GM12892 (cell line): ENCODE measurements at regions not wholly inside any gene's neighbourhood (a gene's known extent, or its start where the extent isn't known, plus 50 kb on each side); places are given as distances from the start of the nearest gene placed in this dataset.

Source experiments
- POLR2A ChIP-seq: IDR thresholded peaks from 2 replicates; pipeline ENCODE4 v1.6.1; 2011; ENCODE audit warnings: low read depth, low read length, control low read depth
- POLR2AphosphoS5 ChIP-seq: IDR thresholded peaks from 2 replicates; pipeline ENCODE4 v1.6.1; 2011; ENCODE audit warnings: low read depth, low read length, control low read depth
- TAF1 ChIP-seq: IDR thresholded peaks from 2 replicates; pipeline ENCODE4 v1.6.1; 2011; ENCODE audit warnings: low read depth, mild to moderate bottlenecking, control low read depth, low read length, borderline replicate concordance

GRCh38 chr6:144474290-144474689 is 189.2 kb downstream of the UTRN start:
- TF ChIP-seq POLR2A (no peak), POLR2AphosphoS5 (no peak), TAF1 (no peak)
